ENCODE measurements at regions not wholly inside any gene's neighbourhood (a gene's known extent, or its start where the extent isn't known, plus 50 kb on each side); places are given as distances from the start of the nearest gene placed in this dataset.
"Not testable (repeated sequence)": the region's sequence is repeated elsewhere in the genome, so short reads cannot be mapped to it uniquely, and the experiment has no call there.

- TF ChIP-seq CTCF, EZH2, EZH2phosphoT487 (IDR thresholded peaks at IDR 0.05): not testable (repeated sequence)
Observed at GRCh38 chr1:177869011-177869410, 100.8 kb downstream of the SEC16B start.
